HepG2 (cell line): ENCODE measurements at regions not wholly inside any gene's neighbourhood (a gene's known extent, or its start where the extent isn't known, plus 50 kb on each side); places are given as distances from the start of the nearest gene placed in this dataset.
A peak's percentile ranks its signal among the peaks of the same experiment; 100 is the strongest.

ENCODE experiments used
- ATAC-seq: fragments of 200-7000 bp; cut with Tn5 transposase; 3 replicates; pipeline ENCODE4 v1.9.1; 2020; ENCODE audit warnings: mild to moderate bottlenecking, moderate library complexity
- BruUV-seq: library from RNA; stranded (reverse); fragments of 400-500 nt; replicated peaks from 2 replicates; lab custom pipeline; 2021; lab: Mats Ljungman, UMichigan
- CTCF ChIA-PET: fragments of 300-600 bp; formaldehyde crosslinking; extraction: SDS; loops from one replicate; lab custom pipeline; 2021; ENCODE audit warnings: low total read pairs, inconsistent platforms, low intra/inter-chr PET ratio; lab: Yijun Ruan, JAX
- POLR2A ChIA-PET: fragments of 350-600 bp; sonication (Branson Sonifier 250); formaldehyde crosslinking; loops from one replicate; lab custom pipeline; 2020; ENCODE audit warnings: antibody characterized with exemption, inconsistent platforms; lab: Yijun Ruan, JAX
- DNase-seq: peaks from one replicate; pipeline ENCODE4 v3.0.0-alpha.2; 2015; ENCODE audit warnings: low spot score
- FAIRE-seq: peaks from 3 replicates; lab custom pipeline; 2011; peaks lifted over from hg19 to GRCh38; lab: Jason Lieb, UNC
- H2AFZ ChIP-seq: one replicate; pipeline ENCODE4 v1.6.1; 2011; ENCODE audit warnings: low read length, inconsistent platforms
- H3K27ac ChIP-seq: fragments of 300-600 bp; 3 replicates; pipeline ENCODE4 v1.8.0; 2011; ENCODE audit warnings: mixed run types, mild to moderate bottlenecking, mixed read lengths, low read length, inconsistent platforms; ENCODE audit not compliant: insufficient read depth; ENCODE audit errors: extremely low read length
- H3K27me3 ChIP-seq, 2 experiments: fragments of 200-600 bp in 1 of 2; 2 replicates in 1 of 2; 3 replicates in 1 of 2; pipeline versions ENCODE4 v1.6.0 to v1.8.0; 2011; ENCODE audit warnings: low read length in 2 of 2, mild to moderate bottlenecking in 2 of 2, moderate library complexity in 2 of 2, inconsistent platforms in 1 of 2; ENCODE audit not compliant: insufficient read depth in 2 of 2, control insufficient read depth in 1 of 2
- H3K36me3 ChIP-seq, 2 experiments: fragments of 200-600 bp in 1 of 2; replicated peaks in 1 of 2; 2 replicates in 1 of 2; 3 replicates in 1 of 2; pipeline versions ENCODE4 v1.5.1 to v1.8.0; 2011; ENCODE audit warnings: low read length in 2 of 2, inconsistent platforms in 1 of 2; ENCODE audit not compliant: insufficient read depth in 2 of 2, control insufficient read depth in 1 of 2
- H3K4me1 ChIP-seq: 2 replicates; pipeline ENCODE4 v1.5.1; 2012; ENCODE audit warnings: low read length, inconsistent platforms; ENCODE audit not compliant: insufficient read depth
- H3K4me2 ChIP-seq: 2 replicates; pipeline ENCODE4 v1.6.0; 2011; ENCODE audit warnings: low read depth, low read length, inconsistent platforms
- H3K4me3 ChIP-seq, 3 experiments: fragments of 200-600 bp in 1 of 3; sonication (generic), shearing (Covaris generic) in 1 of 3; replicated peaks in 1 of 3; 2 replicates each; pipeline ENCODE4 v1.5.1; 2011 to 2016; ENCODE audit warnings: low read length in 3 of 3, inconsistent platforms in 2 of 3, low read depth in 2 of 3, mild to moderate bottlenecking in 2 of 3, control low read depth in 1 of 3, mixed read lengths in 1 of 3; ENCODE audit not compliant: insufficient read depth in 1 of 3
- H3K79me2 ChIP-seq: one replicate; pipeline ENCODE4 v1.6.1; 2011; ENCODE audit warnings: low read length, inconsistent platforms; ENCODE audit not compliant: insufficient read depth
- H3K9ac ChIP-seq: 2 replicates; pipeline ENCODE4 v1.6.0; 2011; ENCODE audit warnings: mild to moderate bottlenecking, low read depth, low read length, inconsistent platforms; ENCODE audit not compliant: insufficient read depth
- H3K9me3 ChIP-seq: 2 replicates; pipeline ENCODE4 v1.5.1; 2012; ENCODE audit warnings: mild to moderate bottlenecking, low read length
- H4K20me1 ChIP-seq: 2 replicates; pipeline ENCODE4 v1.6.0; 2011; ENCODE audit warnings: inconsistent platforms, mild to moderate bottlenecking, low read length, moderate library complexity; ENCODE audit not compliant: insufficient read depth
- KAT7 ChIP-seq: IDR thresholded peaks from 2 replicates; pipeline ENCODE4 v1.6.1; 2018; ENCODE audit warnings: borderline replicate concordance, missing compliant biosample characterization
- PCBP1 ChIP-seq: fragments of 200-400 bp; formaldehyde crosslinking; IDR thresholded peaks from 2 replicates; pipeline ENCODE4 v1.6.1; 2017; ENCODE audit warnings: mild to moderate bottlenecking, low read depth, low read length, borderline replicate concordance
- ZNF766 ChIP-seq: sonication (generic); formaldehyde crosslinking; IDR thresholded peaks from 2 replicates; pipeline ENCODE4 v1.5.0; 2020; ENCODE audit warnings: missing genetic modification reagents, borderline replicate concordance
- WGBS: methylation state at CpG from one replicate; pipeline ENCODE4 v1.1.6; 2017; ENCODE audit warnings: low lambda C conversion rate; 5-methylcytosine and 5-hydroxymethylcytosine counted together
- in situ Hi-C: cut with HindIII; loops from 2 replicates; pipeline ENCODE4 v1.10.0; 2017; ENCODE audit warnings: low pct_unique_long_range_greater_than_20kb; ENCODE audit not compliant: extremely low pct_ligation_motif_present
- intact Hi-C: fragments of 100-400 bp; cut with micrococcal nuclease; formaldehyde crosslinking; loops from one replicate; pipeline ENCODE4 v1.10.0; 2022; ENCODE audit not compliant: unreplicated experiment
- TF ChIP-seq, protein P1 (sequence below): sonication (generic); formaldehyde crosslinking; IDR thresholded peaks from 2 replicates; pipeline ENCODE4 v1.8.1; 2023; ENCODE audit warnings: mild to moderate bottlenecking, missing genetic modification reagents
- TF ChIP-seq, protein P2 (sequence below), 2 experiments: fragments of 450-650 bp in 1 of 2; sonication (generic) in 1 of 2; formaldehyde crosslinking in 1 of 2; IDR thresholded peaks; 2 replicates each; pipeline versions ENCODE4 v1.6.1 to v1.8.0; 2016 to 2022; ENCODE audit warnings: antibody characterized with exemption in 1 of 2, mild to moderate bottlenecking in 1 of 2, missing genetic modification reagents in 1 of 2

DNA sequence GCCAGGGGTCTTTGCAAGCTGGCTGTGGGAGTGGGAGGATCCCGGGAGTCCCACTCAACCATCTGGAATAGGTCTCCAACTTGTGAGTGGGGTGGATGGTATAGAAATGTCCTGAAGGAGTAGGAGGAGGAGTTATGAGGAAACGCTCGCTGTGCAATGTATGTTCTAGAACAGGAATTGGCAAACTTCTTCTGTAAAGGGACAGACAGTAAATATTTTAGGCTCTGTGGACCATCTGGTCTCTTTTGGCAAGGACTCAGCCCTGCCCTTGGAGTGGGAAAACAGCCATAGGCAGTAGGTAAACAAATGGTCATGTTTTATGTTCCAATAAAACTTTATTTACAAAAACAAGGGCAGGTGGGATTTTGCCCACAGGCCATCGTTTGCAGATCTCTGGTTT lies 149.2 kb downstream of the NPIPB5 start:
- POLR2A ChIA-PET: no interaction called here
- H3K27me3 ChIP-seq: peaks cover 0 to 47% of the 10 kb centered on the region in 2 experiments; a peak in 3 of 5 replicates
- FAIRE-seq: no peak
- CTCF ChIA-PET: no interaction called here
- H3K27ac ChIP-seq: no peak overlapping the region
- ATAC-seq: no peak
- no peak overlapping the region for H3K9ac ChIP-seq
- no peak overlapping the region for H3K4me3 ChIP-seq
- no peaks in the 10 kb centered on the region for H3K9me3 ChIP-seq
- TF ChIP-seq, protein P1, sequence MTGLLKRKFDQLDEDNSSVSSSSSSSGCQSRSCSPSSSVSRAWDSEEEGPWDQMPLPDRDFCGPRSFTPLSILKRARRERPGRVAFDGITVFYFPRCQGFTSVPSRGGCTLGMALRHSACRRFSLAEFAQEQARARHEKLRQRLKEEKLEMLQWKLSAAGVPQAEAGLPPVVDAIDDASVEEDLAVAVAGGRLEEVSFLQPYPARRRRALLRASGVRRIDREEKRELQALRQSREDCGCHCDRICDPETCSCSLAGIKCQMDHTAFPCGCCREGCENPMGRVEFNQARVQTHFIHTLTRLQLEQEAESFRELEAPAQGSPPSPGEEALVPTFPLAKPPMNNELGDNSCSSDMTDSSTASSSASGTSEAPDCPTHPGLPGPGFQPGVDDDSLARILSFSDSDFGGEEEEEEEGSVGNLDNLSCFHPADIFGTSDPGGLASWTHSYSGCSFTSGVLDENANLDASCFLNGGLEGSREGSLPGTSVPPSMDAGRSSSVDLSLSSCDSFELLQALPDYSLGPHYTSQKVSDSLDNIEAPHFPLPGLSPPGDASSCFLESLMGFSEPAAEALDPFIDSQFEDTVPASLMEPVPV (CRISPR knock-in tag): no peak
- TF ChIP-seq PCBP1: no peak
- no peak for TF ChIP-seq ZNF766 (CRISPR knock-in tag)
- no peak for TF ChIP-seq KAT7 (CRISPR knock-in tag)
- TF ChIP-seq, protein P2, sequence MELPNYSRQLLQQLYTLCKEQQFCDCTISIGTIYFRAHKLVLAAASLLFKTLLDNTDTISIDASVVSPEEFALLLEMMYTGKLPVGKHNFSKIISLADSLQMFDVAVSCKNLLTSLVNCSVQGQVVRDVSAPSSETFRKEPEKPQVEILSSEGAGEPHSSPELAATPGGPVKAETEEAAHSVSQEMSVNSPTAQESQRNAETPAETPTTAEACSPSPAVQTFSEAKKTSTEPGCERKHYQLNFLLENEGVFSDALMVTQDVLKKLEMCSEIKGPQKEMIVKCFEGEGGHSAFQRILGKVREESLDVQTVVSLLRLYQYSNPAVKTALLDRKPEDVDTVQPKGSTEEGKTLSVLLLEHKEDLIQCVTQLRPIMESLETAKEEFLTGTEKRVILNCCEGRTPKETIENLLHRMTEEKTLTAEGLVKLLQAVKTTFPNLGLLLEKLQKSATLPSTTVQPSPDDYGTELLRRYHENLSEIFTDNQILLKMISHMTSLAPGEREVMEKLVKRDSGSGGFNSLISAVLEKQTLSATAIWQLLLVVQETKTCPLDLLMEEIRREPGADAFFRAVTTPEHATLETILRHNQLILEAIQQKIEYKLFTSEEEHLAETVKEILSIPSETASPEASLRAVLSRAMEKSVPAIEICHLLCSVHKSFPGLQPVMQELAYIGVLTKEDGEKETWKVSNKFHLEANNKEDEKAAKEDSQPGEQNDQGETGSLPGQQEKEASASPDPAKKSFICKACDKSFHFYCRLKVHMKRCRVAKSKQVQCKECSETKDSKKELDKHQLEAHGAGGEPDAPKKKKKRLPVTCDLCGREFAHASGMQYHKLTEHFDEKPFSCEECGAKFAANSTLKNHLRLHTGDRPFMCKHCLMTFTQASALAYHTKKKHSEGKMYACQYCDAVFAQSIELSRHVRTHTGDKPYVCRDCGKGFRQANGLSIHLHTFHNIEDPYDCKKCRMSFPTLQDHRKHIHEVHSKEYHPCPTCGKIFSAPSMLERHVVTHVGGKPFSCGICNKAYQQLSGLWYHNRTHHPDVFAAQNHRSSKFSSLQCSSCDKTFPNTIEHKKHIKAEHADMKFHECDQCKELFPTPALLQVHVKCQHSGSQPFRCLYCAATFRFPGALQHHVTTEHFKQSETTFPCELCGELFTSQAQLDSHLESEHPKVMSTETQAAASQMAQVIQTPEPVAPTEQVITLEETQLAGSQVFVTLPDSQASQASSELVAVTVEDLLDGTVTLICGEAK (IDR thresholded peaks at IDR 0.05): peak; percentile 67
- TF ChIP-seq, protein P2 (CRISPR knock-in tag; IDR thresholded peaks at IDR 0.05): peak; percentile 97
- TF ChIP-seq, all 625 proteins: peak for 1
- H3K4me1 ChIP-seq: no peaks in the 10 kb centered on the region
- 12% methylated on average over 4 of the region's 4 CpGs for WGBS
- H3K36me3 ChIP-seq: no peaks in the 10 kb centered on the region
- intact Hi-C loops: loop anchor here (5.0 kb wide), 1 partner anchor 32 kb away; no protein-coding TSS in a partner anchor
- no peak overlapping the region for H3K4me2 ChIP-seq
- no TSS peak for BruUV-seq
- no peaks in the 10 kb centered on the region for H4K20me1 ChIP-seq
- no peak for DNase-seq
- H2AFZ ChIP-seq: no peak overlapping the region
- H3K79me2 ChIP-seq: no peaks in the 10 kb centered on the region
- in situ Hi-C loops: no loop called here
